ENCODE measurements at regions not wholly inside any gene's neighbourhood (a gene's known extent, or its start where the extent isn't known, plus 50 kb on each side); places are given as distances from the start of the nearest gene placed in this dataset.

DNA sequence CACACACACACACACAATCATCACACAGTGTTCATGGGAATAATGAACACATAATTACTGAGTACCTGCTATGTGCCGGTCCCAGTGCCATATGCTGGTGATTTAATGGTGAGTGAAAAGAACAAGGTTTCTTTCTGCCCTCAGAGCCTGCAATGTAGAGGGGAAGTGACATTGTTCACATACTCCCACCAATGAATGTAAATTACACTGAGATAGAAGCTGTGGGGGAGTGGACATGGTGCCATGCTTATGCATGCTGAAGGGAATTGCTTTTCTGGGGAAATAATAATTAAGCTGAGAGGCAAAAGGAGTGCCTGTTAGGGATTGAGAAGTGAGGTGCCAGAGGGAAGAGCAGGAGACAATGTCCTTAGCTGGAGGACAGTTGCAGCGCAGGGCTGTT is 175.1 kb downstream of the MFSD1 start:
- no peak for TF ChIP-seq ZNF8 (CRISPR knock-in tag; IDR thresholded peaks at IDR 0.05)
- TF ChIP-seq ZFP3 (CRISPR knock-in tag; IDR thresholded peaks at IDR 0.05): no peak
- no peak for TF ChIP-seq ZC3H10 (CRISPR knock-in tag; IDR thresholded peaks at IDR 0.05)

All from SK-N-SH treated with all-trans-retinoic acid at 6 μM for 48 hours (cell line).